CD4-positive, alpha-beta T cell (primary cell): ENCODE measurements at regions not wholly inside any gene's neighbourhood (a gene's known extent, or its start where the extent isn't known, plus 50 kb on each side); places are given as distances from the start of the nearest gene placed in this dataset.

ENCODE experiments used
- ATAC-seq: fragments of 200-7000 bp; cut with Tn5 transposase; one replicate; pipeline ENCODE4 v1.10.0; 2022; ENCODE audit warnings: mild to moderate bottlenecking; ENCODE audit not compliant: poor library complexity
- CTCF ChIA-PET: fragments of 350-600 bp; sonication (Branson Sonifier 250); formaldehyde crosslinking; loops from one replicate; lab custom pipeline; 2021; ENCODE audit warnings: antibody characterized with exemption, inconsistent platforms; lab: Charles Lee
- POLR2A ChIA-PET: fragments of 350-600 bp; sonication (Branson Sonifier 250); formaldehyde crosslinking; loops from one replicate; lab custom pipeline; 2021; ENCODE audit warnings: antibody characterized with exemption, inconsistent platforms; lab: Charles Lee
- DNase-seq, 14 experiments: peaks; one replicate each; pipeline ENCODE4 v3.0.0-alpha.2; 2013 to 2020; ENCODE audit warnings: mixed read lengths in 2 of 14
- H3K27ac ChIP-seq, 2 donors: one replicate each; pipeline versions ENCODE4 v1.5.1 to v1.7.0; 2013; ENCODE audit warnings: low read length in 2 of 2, low read depth in 1 of 2, mild to moderate bottlenecking in 1 of 2
- H3K27me3 ChIP-seq, 2 experiments: 1 replicate in 1 of 2; 2 replicates in 1 of 2; pipeline versions ENCODE4 v1.6.1 to v1.7.0; 2013; ENCODE audit warnings: low read length in 2 of 2, control low read depth in 1 of 2, mild to moderate bottlenecking in 1 of 2, moderate library complexity in 1 of 2; ENCODE audit not compliant: insufficient read depth in 2 of 2, control insufficient read depth in 1 of 2
- H3K36me3 ChIP-seq: one replicate; pipeline ENCODE4 v1.6.1; 2013; ENCODE audit warnings: low read length, control low read depth; ENCODE audit not compliant: insufficient read depth
- H3K4me1 ChIP-seq: one replicate; pipeline ENCODE4 v1.6.1; 2013; ENCODE audit warnings: low read length, control low read depth; ENCODE audit not compliant: insufficient read depth
- H3K4me3 ChIP-seq: one replicate; pipeline ENCODE4 v1.5.1; 2013; ENCODE audit warnings: mild to moderate bottlenecking, low read length, moderate library complexity
- H3K9me3 ChIP-seq, 2 experiments: 1 replicate in 1 of 2; 2 replicates in 1 of 2; pipeline versions ENCODE4 v1.6.1 to v1.7.0; 2013; ENCODE audit warnings: low read length in 2 of 2, mild to moderate bottlenecking in 2 of 2, control low read depth in 1 of 2, moderate library complexity in 1 of 2; ENCODE audit not compliant: control insufficient read depth in 1 of 2, insufficient read depth in 1 of 2
- H3K27ac Mint-ChIP-seq: one replicate; pipeline ENCODE4 v1.8.0; 2020; ENCODE audit warnings: mixed read lengths
- H3K27me3 Mint-ChIP-seq: one replicate; pipeline ENCODE4 v1.8.0; 2021; ENCODE audit warnings: mixed read lengths
- H3K36me3 Mint-ChIP-seq: one replicate; pipeline ENCODE4 v1.8.0; 2021; ENCODE audit warnings: low read depth, mixed read lengths
- H3K4me1 Mint-ChIP-seq: one replicate; pipeline ENCODE4 v1.8.0; 2021; ENCODE audit warnings: low read depth, mixed read lengths
- H3K4me3 Mint-ChIP-seq: one replicate; pipeline ENCODE4 v1.8.0; 2020; ENCODE audit warnings: mild to moderate bottlenecking, mixed read lengths
- H3K9me3 Mint-ChIP-seq: one replicate; pipeline ENCODE4 v1.8.0; 2020; ENCODE audit warnings: mixed read lengths
- intact Hi-C, 2 experiments: fragments of 100-400 bp; cut with DNase I in 1 of 2; cut with micrococcal nuclease in 1 of 2; formaldehyde crosslinking; loops; one replicate each; pipeline versions ENCODE4 v1.15.1 to v1.9.0; 2023 to 2025; cut with DNase I, micrococcal nuclease
- TF ChIP-seq, protein P1 (sequence below): fragments of 200-600 bp; IDR thresholded peaks from one replicate; pipeline ENCODE4 v1.8.0; 2022; ENCODE audit warnings: antibody characterized with exemption, mild to moderate bottlenecking

DNA sequence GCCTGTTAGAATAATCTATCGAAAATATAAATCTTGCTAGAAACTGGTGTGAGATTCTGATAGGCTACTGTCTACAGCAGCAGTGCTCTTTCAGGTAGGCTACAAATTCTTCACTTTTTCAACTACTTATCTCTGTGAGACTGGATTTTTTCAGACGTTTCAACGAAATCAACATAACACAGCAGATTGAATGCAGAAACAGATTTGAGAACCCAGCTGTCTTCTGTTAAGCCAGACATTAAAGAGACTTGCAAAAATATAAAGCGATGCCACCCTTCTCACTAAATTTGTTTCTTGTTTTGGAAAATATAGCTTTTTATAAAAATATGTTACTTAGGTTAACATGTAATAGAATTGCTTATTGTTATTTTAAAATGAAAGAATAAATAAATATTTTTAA, 140.6 kb upstream of the PHACTR1 start:
- Mint-ChIP-seq H3K36me3 (no peaks in the 10 kb centered on the region), H3K27me3 (peaks cover 3% of the 10 kb centered on the region), H3K9me3 (no peaks in the 10 kb centered on the region), H3K27ac (no peak overlapping the region), H3K4me1 (no peaks in the 10 kb centered on the region), H3K4me3 (no peak overlapping the region)
- no peak overlapping the region for H3K27ac ChIP-seq
- DNase-seq = no peak
- CTCF ChIA-PET = no interaction called here
- no peaks in the 10 kb centered on the region for H3K36me3 ChIP-seq
- no peak overlapping the region for H3K4me3 ChIP-seq
- intact Hi-C loops = loop anchor here in 1 of 2 experiments (5.0 kb wide), 1 partner anchor 269 kb away; no protein-coding TSS in a partner anchor
- ATAC-seq = no peak
- POLR2A ChIA-PET = no interaction called here
- H3K4me1 ChIP-seq = no peaks in the 10 kb centered on the region
- H3K27me3 ChIP-seq = no peaks in the 10 kb centered on the region
- TF ChIP-seq, protein P1, sequence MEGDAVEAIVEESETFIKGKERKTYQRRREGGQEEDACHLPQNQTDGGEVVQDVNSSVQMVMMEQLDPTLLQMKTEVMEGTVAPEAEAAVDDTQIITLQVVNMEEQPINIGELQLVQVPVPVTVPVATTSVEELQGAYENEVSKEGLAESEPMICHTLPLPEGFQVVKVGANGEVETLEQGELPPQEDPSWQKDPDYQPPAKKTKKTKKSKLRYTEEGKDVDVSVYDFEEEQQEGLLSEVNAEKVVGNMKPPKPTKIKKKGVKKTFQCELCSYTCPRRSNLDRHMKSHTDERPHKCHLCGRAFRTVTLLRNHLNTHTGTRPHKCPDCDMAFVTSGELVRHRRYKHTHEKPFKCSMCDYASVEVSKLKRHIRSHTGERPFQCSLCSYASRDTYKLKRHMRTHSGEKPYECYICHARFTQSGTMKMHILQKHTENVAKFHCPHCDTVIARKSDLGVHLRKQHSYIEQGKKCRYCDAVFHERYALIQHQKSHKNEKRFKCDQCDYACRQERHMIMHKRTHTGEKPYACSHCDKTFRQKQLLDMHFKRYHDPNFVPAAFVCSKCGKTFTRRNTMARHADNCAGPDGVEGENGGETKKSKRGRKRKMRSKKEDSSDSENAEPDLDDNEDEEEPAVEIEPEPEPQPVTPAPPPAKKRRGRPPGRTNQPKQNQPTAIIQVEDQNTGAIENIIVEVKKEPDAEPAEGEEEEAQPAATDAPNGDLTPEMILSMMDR = no peak
- H3K9me3 ChIP-seq = peaks cover 0 to 3% of the 10 kb centered on the region in 2 experiments

DNA sequence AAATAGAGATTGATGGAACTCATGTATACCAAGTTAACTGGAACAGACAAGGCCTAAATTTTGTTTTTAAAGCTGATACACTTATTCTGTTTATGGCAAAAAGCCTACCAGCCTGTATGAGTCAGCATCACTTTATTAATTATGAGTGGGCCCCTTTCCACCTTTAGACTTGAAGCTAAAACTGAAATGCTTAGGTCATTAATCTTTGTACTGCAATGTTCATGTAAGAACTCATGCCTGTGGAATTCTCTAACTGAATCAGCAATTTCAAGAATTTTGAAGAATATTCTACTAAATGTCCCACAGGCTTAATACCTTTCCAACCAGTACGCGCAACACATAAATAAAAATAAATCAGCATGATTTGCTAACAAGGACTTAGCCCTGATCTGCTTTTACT, 140.2 kb upstream of the PHACTR1 start:
- intact Hi-C loops = loop anchor here in 1 of 2 experiments (5.0 kb wide), 1 partner anchor 269 kb away; no protein-coding TSS in a partner anchor

DNA sequence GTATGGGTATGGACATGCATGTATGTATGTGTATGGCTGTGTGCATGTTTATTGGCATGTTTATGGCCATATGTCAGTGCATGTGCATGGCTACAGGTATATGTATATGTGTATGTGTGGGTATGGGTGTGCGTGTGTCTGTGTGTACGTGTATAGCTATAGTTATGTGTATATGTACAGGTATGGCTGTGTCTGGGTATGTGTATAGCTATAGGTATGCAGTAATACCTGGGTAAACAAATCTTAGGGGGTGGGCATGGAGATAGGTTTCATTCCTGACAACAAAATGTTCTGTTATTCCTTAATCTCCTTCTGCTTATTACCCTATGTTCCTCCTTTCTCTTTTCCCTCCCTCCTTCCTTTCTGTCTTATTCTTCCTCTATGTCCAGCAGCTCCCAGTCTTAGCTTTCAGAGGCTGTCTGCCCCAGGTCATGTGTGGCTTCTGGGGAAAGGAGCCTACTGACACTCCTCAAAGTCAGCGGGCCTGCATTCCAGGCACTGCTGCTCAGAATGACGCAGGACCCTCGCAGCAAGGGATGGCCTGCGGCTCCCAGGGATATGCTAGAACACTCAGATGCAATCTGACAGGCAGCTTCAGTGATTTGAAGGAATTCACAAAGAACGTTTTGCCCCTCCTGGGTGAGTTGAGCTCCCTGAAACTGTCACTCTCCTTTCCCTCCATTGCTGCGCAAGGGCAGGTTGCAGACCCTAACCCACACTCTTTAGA, 139.3 kb upstream of the PHACTR1 start:
- DNase-seq (no peak), ATAC-seq (no peak)
- H3K27me3 Mint-ChIP-seq = peaks cover 3% of the 10 kb centered on the region
- TF ChIP-seq, protein P1 = no peak
- Histone ChIP-seq H3K27ac (no peak overlapping the region), H3K27me3 (no peaks in the 10 kb centered on the region), H3K36me3 (no peaks in the 10 kb centered on the region), H3K4me3 (no peak overlapping the region), H3K9me3 (peaks cover 0 to 3% of the 10 kb centered on the region in 2 experiments), H3K4me1 (no peaks in the 10 kb centered on the region)
- no peaks in the 10 kb centered on the region for H3K36me3 Mint-ChIP-seq
- no peaks in the 10 kb centered on the region for H3K4me1 Mint-ChIP-seq
- intact Hi-C loops = loop anchor here in 1 of 2 experiments (5.0 kb wide), 1 partner anchor 270 kb away; no protein-coding TSS in a partner anchor
- H3K9me3 Mint-ChIP-seq = no peaks in the 10 kb centered on the region
- no peak overlapping the region for H3K4me3 Mint-ChIP-seq
- ChIA-PET CTCF (no interaction called here), POLR2A (no interaction called here)
- H3K27ac Mint-ChIP-seq = no peak overlapping the region

More for the DNA sequence above, 140.2 kb upstream of the PHACTR1 start:
- no peak overlapping the region for H3K27ac ChIP-seq
- H3K4me1 ChIP-seq = no peaks in the 10 kb centered on the region
- no peak for ATAC-seq
- H3K36me3 Mint-ChIP-seq = no peaks in the 10 kb centered on the region
- no peak overlapping the region for H3K27ac Mint-ChIP-seq
- no peak for DNase-seq
- TF ChIP-seq, protein P1 = no peak
- no peak overlapping the region for H3K4me3 ChIP-seq
- no peaks in the 10 kb centered on the region for H3K4me1 Mint-ChIP-seq
- peaks cover 0 to 3% of the 10 kb centered on the region in 2 experiments for H3K9me3 ChIP-seq
- CTCF ChIA-PET = interaction anchor here (0.6 kb wide), 1 partner anchor 41 kb away, joined by 3 read pairs; no protein-coding TSS in a partner anchor
- no peaks in the 10 kb centered on the region for H3K27me3 ChIP-seq
- POLR2A ChIA-PET = no interaction called here
- H3K36me3 ChIP-seq = no peaks in the 10 kb centered on the region
- H3K4me3 Mint-ChIP-seq = no peak overlapping the region
- no peaks in the 10 kb centered on the region for H3K9me3 Mint-ChIP-seq
- peaks cover 3% of the 10 kb centered on the region for H3K27me3 Mint-ChIP-seq
